GM12872 (cell line): ENCODE measurements at regions not wholly inside any gene's neighbourhood (a gene's known extent, or its start where the extent isn't known, plus 50 kb on each side); places are given as distances from the start of the nearest gene placed in this dataset.

Experiments
- TF ChIP-seq, protein P1 (sequence below): IDR thresholded peaks from 3 replicates; pipeline ENCODE4 v1.5.1; 2011; ENCODE audit warnings: low read depth, mild to moderate bottlenecking, low read length, moderate library complexity; ENCODE audit not compliant: insufficient read depth

DNA sequence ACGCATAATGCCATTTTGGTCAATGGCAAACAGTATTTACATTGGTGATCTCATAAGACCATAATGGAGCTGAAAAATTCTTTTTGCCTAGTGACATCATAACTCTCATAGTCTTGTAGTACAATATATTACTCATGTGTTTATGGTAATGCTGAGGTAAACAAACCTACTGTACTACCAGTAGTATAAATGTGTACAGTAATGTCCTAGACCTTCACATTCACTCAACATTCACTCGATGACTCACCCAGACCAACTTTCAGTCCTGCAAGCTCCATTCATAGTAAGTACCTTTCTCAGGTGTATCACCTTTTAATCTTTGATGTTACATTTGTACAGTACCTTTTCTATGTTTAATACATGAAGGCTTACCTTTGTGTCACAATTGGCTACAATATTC lies 558.2 kb upstream of the PIK3C3 start:
- TF ChIP-seq, protein P1, sequence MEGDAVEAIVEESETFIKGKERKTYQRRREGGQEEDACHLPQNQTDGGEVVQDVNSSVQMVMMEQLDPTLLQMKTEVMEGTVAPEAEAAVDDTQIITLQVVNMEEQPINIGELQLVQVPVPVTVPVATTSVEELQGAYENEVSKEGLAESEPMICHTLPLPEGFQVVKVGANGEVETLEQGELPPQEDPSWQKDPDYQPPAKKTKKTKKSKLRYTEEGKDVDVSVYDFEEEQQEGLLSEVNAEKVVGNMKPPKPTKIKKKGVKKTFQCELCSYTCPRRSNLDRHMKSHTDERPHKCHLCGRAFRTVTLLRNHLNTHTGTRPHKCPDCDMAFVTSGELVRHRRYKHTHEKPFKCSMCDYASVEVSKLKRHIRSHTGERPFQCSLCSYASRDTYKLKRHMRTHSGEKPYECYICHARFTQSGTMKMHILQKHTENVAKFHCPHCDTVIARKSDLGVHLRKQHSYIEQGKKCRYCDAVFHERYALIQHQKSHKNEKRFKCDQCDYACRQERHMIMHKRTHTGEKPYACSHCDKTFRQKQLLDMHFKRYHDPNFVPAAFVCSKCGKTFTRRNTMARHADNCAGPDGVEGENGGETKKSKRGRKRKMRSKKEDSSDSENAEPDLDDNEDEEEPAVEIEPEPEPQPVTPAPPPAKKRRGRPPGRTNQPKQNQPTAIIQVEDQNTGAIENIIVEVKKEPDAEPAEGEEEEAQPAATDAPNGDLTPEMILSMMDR: no peak

DNA sequence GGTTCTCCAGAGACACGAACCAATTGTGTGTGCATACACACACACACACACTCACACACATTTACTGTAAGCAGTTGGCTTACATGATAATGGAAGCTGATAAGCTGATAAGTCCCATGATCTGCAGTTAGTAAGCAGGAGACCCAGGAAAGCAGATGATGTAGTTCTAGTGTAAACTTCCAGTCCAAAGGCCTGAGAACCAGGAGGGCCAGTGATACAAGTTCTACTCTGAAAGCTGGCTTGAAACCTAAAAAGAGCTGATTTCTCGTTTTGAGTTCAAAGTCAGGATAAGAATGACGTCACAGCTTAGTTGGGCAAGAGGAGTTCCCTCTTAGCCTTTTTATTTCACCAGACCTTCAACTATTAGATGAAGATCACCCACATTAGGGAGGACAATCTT lies 558.8 kb upstream of the PIK3C3 start:
- TF ChIP-seq, protein P1: no peak

DNA sequence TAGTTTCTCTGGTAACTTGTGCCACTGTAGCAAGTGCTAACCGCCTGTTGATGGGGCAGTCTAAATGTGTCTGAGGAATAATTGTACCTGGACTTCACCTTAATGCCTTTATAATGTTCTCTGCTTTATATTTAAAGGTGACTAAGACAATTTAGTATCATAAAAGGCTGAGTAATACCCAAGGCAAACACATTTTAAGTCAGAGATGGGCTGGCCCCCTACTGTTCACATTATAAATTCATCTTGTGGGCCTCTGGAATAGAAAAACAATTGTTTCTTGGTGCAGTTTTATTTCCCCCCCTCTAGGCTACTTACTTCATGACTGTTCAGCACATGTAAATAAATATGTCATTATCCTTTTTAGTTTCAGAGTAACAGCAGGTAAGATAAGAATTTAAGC lies 559.3 kb upstream of the PIK3C3 start:
- TF ChIP-seq, protein P1: no peak

DNA sequence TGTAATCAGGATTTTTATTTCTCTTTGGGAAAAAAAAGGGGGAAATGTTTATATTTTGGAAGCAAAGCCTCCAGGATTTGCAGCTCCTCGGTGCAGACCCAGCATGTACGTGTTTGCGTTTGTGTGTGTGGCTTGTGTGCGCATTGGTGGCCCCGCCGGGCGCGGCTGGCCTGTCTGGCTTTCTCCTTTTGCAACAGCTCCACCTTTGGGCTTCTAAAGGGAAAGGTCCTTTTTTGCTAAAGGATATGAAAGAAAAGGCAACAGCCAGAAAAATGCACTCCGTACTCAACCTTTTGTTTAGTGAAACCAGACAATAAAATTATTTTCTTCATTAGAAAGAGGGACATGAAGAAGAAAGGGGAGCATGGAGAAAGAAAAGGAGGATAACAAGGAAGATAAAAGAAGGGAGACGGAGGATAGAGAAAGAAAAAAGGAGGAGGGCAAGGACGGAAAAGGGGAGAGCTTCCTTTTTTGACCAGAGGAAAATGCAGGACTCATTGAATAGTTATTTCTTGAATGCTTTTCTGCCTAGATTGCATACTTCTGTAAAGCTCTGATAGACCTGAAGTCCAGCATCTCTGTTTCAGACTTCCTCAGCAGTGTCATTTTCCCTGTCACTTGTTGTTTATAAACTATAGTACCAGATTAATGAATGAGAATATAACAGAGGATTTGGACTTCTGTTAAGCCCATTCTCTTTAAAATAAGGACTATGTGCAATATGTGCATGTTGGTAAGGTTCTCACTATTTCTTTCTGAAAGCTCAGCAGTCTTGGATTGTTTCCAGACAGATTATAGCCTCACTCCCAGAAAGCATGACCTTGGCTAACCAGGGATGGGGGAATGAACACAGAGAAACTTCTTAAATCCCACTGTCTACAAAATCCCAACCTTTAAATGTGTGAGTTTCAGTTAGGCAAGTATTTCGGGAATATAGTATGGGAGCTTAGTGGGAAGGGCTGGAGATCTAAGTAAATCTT lies 563.1 kb upstream of the PIK3C3 start:
- TF ChIP-seq, protein P1: peak; percentile 33

DNA sequence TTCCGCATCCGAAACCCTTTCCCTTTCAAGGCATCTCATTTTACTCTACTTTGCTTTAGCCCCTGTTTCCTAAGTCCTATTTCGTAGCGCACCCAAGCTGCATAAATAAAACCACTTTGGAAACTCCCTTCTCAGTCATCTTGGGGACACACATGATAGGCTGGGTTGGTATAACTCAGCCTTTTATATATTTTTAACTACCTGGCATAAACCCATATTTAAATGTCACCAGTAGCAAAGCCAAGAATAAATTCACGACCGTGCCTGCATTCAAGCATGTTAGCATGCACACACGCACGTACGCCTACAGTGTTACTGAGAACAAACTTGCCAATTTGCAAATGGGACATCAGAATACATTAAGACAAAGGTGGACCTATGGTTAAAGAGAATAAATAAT lies 564.7 kb upstream of the PIK3C3 start:
- TF ChIP-seq, protein P1: no peak

DNA sequence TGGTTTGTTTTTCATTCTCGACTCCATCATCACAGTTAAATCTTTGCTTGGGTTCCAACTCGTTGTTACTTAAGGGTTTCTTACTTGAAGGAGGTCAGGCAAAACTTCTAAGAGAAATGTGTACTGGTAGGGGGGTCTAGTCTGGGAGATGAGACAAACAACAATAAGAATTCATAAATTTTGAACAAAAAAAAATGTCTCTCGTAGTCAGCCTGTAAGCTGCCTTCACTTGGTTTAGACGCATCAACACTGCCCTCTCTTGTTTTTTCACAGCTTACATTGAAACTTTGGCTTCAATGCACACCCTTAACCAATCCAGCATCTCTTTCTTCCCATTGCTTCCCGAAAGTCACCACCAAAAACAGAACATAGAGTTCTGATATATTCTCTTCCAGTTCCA lies 576.4 kb upstream of the PIK3C3 start:
- TF ChIP-seq, protein P1: no peak

DNA sequence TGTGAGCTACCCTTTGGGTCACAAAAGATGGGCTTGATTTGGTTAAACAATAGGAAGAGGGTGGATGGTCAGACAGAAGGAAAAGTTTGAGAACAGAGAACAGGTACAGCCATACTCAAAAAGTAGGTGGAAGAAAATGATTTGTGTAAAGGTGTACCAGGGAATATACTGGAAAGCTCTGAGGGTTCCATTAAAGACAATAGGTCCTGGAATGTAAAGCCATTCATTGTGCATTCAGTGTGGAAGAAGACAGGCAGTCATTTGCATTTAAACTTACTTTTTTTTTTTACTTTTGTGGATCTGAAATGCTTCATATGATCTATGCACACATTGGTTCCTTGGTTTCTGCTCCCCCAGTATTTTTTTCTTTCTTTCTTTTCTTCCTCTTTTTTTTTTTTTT lies 581.4 kb upstream of the PIK3C3 start:
- TF ChIP-seq, protein P1: no peak
